H9 (cell line): ENCODE measurements at regions not wholly inside any gene's neighbourhood (a gene's known extent, or its start where the extent isn't known, plus 50 kb on each side); places are given as distances from the start of the nearest gene placed in this dataset.

ENCODE experiments used
- DNase-seq: peaks from one replicate; pipeline ENCODE4 v3.0.0-alpha.2; 2017
- H2AFZ ChIP-seq: one replicate; pipeline ENCODE4 v1.6.1; 2013; ENCODE audit warnings: mild to moderate bottlenecking, low read length, control low read depth, moderate library complexity
- H2AK5ac ChIP-seq: 2 replicates; pipeline ENCODE4 v1.6.1; 2013; ENCODE audit warnings: low read length, control low read depth, mixed read lengths; ENCODE audit not compliant: insufficient read length
- H2BK120ac ChIP-seq: one replicate; pipeline ENCODE4 v1.6.1; 2013; ENCODE audit warnings: low read depth, mild to moderate bottlenecking, low read length, control low read depth, inconsistent platforms; ENCODE audit not compliant: poor library complexity, severe bottlenecking
- H2BK12ac ChIP-seq: 2 replicates; pipeline ENCODE4 v1.6.1; 2013; ENCODE audit warnings: low read length, control low read depth, mixed read lengths, low read depth; ENCODE audit not compliant: insufficient read length
- H2BK15ac ChIP-seq: 2 replicates; pipeline ENCODE4 v1.6.1; 2013; ENCODE audit warnings: low read depth, low read length, control low read depth
- H2BK20ac ChIP-seq: one replicate; pipeline ENCODE4 v1.6.1; 2013; ENCODE audit warnings: low read depth, mild to moderate bottlenecking, low read length, control low read depth, inconsistent platforms; ENCODE audit not compliant: poor library complexity, severe bottlenecking
- H2BK5ac ChIP-seq: 2 replicates; pipeline ENCODE4 v1.6.1; 2013; ENCODE audit warnings: low read length, control low read depth, mixed read lengths; ENCODE audit not compliant: insufficient read length
- H3K14ac ChIP-seq: 2 replicates; pipeline ENCODE4 v1.6.1; 2013; ENCODE audit warnings: low read length, control low read depth; ENCODE audit not compliant: insufficient read depth
- H3K18ac ChIP-seq: 2 replicates; pipeline ENCODE4 v1.6.1; 2013; ENCODE audit warnings: low read depth, mild to moderate bottlenecking, mixed read lengths, low read length, control low read depth; ENCODE audit not compliant: insufficient read length
- H3K23ac ChIP-seq: 2 replicates; pipeline ENCODE4 v1.6.1; 2013; ENCODE audit warnings: low read length, control low read depth, mixed read lengths, low read depth; ENCODE audit not compliant: insufficient read length
- H3K23me2 ChIP-seq: 2 replicates; pipeline ENCODE4 v1.6.1; 2013; ENCODE audit warnings: low read depth, mild to moderate bottlenecking, mixed read lengths, low read length, control low read depth; ENCODE audit not compliant: insufficient read length, poor library complexity, severe bottlenecking
- H3K27ac ChIP-seq: 2 replicates; pipeline ENCODE4 v1.5.1; 2013; ENCODE audit warnings: low read length, control low read depth, mixed read lengths, low read depth; ENCODE audit not compliant: insufficient read length
- H3K27me3 ChIP-seq: 2 replicates; pipeline ENCODE4 v1.6.1; 2013; ENCODE audit warnings: low read length, control low read depth, inconsistent platforms; ENCODE audit not compliant: insufficient read depth
- H3K4ac ChIP-seq: 2 replicates; pipeline ENCODE4 v1.6.1; 2013; ENCODE audit warnings: low read depth, mild to moderate bottlenecking, control low read depth, inconsistent platforms, low read length, moderate library complexity
- H3K4me1 ChIP-seq: 2 replicates; pipeline ENCODE4 v1.6.1; 2013; ENCODE audit warnings: low read length, control low read depth, inconsistent platforms; ENCODE audit not compliant: insufficient read depth
- H3K4me2 ChIP-seq: 2 replicates; pipeline ENCODE4 v1.6.1; 2013; ENCODE audit warnings: low read length, control low read depth, mixed read lengths; ENCODE audit not compliant: insufficient read length, insufficient read depth
- H3K56ac ChIP-seq: 2 replicates; pipeline ENCODE4 v1.6.1; 2013; ENCODE audit warnings: low read depth, mild to moderate bottlenecking, mixed read lengths, low read length, control low read depth; ENCODE audit not compliant: insufficient read length
- H3K79me1 ChIP-seq: 2 replicates; pipeline ENCODE4 v1.6.1; 2013; ENCODE audit warnings: low read depth, mild to moderate bottlenecking, moderate library complexity, low read length, control low read depth, inconsistent platforms; ENCODE audit not compliant: insufficient read depth, poor library complexity, severe bottlenecking
- H3K79me2 ChIP-seq: 2 replicates; pipeline ENCODE4 v1.6.1; 2013; ENCODE audit warnings: low read length, control low read depth, inconsistent platforms; ENCODE audit not compliant: insufficient read depth
- H3K9ac ChIP-seq: 2 replicates; pipeline ENCODE4 v1.6.1; 2013; ENCODE audit warnings: low read length, control low read depth, mixed read lengths; ENCODE audit not compliant: insufficient read length; ENCODE audit errors: extremely low read depth
- H3K9me3 ChIP-seq: one replicate; pipeline ENCODE4 v1.6.1; 2013; ENCODE audit warnings: low read depth, low read length, inconsistent platforms; ENCODE audit not compliant: control insufficient read depth
- H3T11ph ChIP-seq: one replicate; pipeline ENCODE4 v1.6.1; 2013; ENCODE audit warnings: mild to moderate bottlenecking, low read length, control low read depth, inconsistent platforms
- H4K20me1 ChIP-seq: one replicate; pipeline ENCODE4 v1.6.1; 2013; ENCODE audit not compliant: control insufficient read depth, insufficient read length, insufficient read depth
- H4K5ac ChIP-seq: 2 replicates; pipeline ENCODE4 v1.6.1; 2013; ENCODE audit warnings: low read depth, mild to moderate bottlenecking, mixed read lengths, low read length, control low read depth; ENCODE audit not compliant: insufficient read length
- H4K8ac ChIP-seq: replicated peaks from 2 replicates; pipeline ENCODE4 v1.6.1; 2013; ENCODE audit warnings: low read length, control low read depth, mixed read lengths, low read depth; ENCODE audit not compliant: insufficient read length
- H4K91ac ChIP-seq: 2 replicates; pipeline ENCODE4 v1.6.1; 2013; ENCODE audit warnings: low read depth, mild to moderate bottlenecking, moderate library complexity, mixed read lengths, low read length, control low read depth; ENCODE audit not compliant: insufficient read length
- H3K27ac Mint-ChIP-seq, 3 experiments: 2 replicates in 2 of 3; 3 replicates in 1 of 3; pipeline ENCODE4 v1.8.0; 2020 to 2021; ENCODE audit warnings: mixed read lengths in 3 of 3, mild to moderate bottlenecking in 1 of 3, moderate library complexity in 1 of 3
- H3K27me3 Mint-ChIP-seq: 2 replicates; pipeline ENCODE4 v1.8.0; 2021; ENCODE audit warnings: low read depth, mild to moderate bottlenecking, moderate library complexity, mixed read lengths
- H3K36me3 Mint-ChIP-seq, 3 experiments: 2 replicates in 2 of 3; 3 replicates in 1 of 3; pipeline ENCODE4 v1.8.0; 2020 to 2021; ENCODE audit warnings: low read depth in 3 of 3, mixed read lengths in 3 of 3; ENCODE audit not compliant: insufficient read depth in 1 of 3
- H3K4me1 Mint-ChIP-seq, 2 experiments: 2 replicates each; pipeline ENCODE4 v1.8.0; 2020; ENCODE audit warnings: mixed read lengths in 2 of 2
- H3K4me3 Mint-ChIP-seq, 2 experiments: 2 replicates in 1 of 2; 3 replicates in 1 of 2; pipeline ENCODE4 v1.8.0; 2020 to 2021; ENCODE audit warnings: mild to moderate bottlenecking in 2 of 2, mixed read lengths in 2 of 2, moderate library complexity in 1 of 2
- H3K9me3 Mint-ChIP-seq, 2 experiments: 2 replicates in 1 of 2; 3 replicates in 1 of 2; pipeline ENCODE4 v1.8.0; 2020; ENCODE audit warnings: mild to moderate bottlenecking in 2 of 2, mixed read lengths in 2 of 2, moderate library complexity in 1 of 2
- WGBS: extraction: QIAGEN DNeasy Blood & Tissue Kit; methylation state at CpG from one replicate; pipeline ENCODE4 v1.1.7; 2013; ENCODE audit warnings: missing lambda C conversion rate, low lambda C conversion rate, mixed read lengths; ENCODE audit not compliant: insufficient read length; ENCODE audit errors: extremely low coverage; 5-methylcytosine and 5-hydroxymethylcytosine counted together
- TF ChIP-seq, protein P1 (sequence below): fragments of 200-600 bp; sonication (generic); conservative IDR thresholded peaks from 3 replicates; pipeline ENCODE4 v1.8.0; 2021; ENCODE audit warnings: antibody characterized with exemption, mild to moderate bottlenecking

DNA sequence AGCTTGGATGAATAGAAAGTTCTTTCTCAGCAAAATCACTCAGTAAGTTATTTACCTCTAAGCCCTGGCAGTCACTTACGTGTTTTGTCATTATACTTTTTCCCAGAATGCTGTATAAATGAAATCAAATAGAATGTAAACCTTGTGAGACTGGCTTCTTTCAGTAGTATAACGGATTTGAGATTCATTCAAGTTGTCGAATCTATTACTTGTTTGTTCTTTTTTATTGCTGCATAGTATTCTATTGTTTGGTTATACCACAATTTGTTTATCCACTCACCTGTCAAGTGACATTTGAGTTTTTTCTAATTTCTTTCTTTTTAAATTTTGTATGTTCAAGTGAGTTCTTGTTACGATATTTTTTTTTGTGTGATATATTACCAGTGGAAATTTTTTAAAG, 381.6 kb downstream of the EDEM1 start:
- Histone ChIP-seq H4K5ac (no peak overlapping the region), H4K8ac (no peak overlapping the region), H3K4ac (no peak overlapping the region), H3K4me1 (no peaks in the 10 kb centered on the region), H3K27me3 (no peaks in the 10 kb centered on the region), H2BK120ac (no peak overlapping the region), H3K9ac (no peak overlapping the region), H2AFZ (no peak overlapping the region), H3K14ac (no peak overlapping the region), H3K27ac (no peak overlapping the region), H3K18ac (no peak overlapping the region), H4K91ac (no peak overlapping the region), H3K79me1 (no peaks in the 10 kb centered on the region), H3K79me2 (no peaks in the 10 kb centered on the region), H3T11ph (no peak overlapping the region), H2BK15ac (no peak overlapping the region), H3K23me2 (no peaks in the 10 kb centered on the region), H4K20me1 (no peaks in the 10 kb centered on the region), H3K9me3 (no peaks in the 10 kb centered on the region), H3K56ac (no peak overlapping the region), H3K23ac (no peak overlapping the region), H2BK12ac (no peak overlapping the region), H2BK5ac (no peak overlapping the region), H3K4me2 (no peak overlapping the region), H2BK20ac (no peak overlapping the region), H2AK5ac (no peak overlapping the region)
- H3K27ac Mint-ChIP-seq, result no peak overlapping the region
- DNase-seq, result no peak
- peaks cover 0 to 5% of the 10 kb centered on the region in 2 experiments; a peak in 2 of 5 replicates for H3K9me3 Mint-ChIP-seq
- H3K4me1 Mint-ChIP-seq, result peaks cover 8 to 10% of the 10 kb centered on the region in 2 experiments
- H3K27me3 Mint-ChIP-seq, result no peaks in the 10 kb centered on the region
- TF ChIP-seq, protein P1, sequence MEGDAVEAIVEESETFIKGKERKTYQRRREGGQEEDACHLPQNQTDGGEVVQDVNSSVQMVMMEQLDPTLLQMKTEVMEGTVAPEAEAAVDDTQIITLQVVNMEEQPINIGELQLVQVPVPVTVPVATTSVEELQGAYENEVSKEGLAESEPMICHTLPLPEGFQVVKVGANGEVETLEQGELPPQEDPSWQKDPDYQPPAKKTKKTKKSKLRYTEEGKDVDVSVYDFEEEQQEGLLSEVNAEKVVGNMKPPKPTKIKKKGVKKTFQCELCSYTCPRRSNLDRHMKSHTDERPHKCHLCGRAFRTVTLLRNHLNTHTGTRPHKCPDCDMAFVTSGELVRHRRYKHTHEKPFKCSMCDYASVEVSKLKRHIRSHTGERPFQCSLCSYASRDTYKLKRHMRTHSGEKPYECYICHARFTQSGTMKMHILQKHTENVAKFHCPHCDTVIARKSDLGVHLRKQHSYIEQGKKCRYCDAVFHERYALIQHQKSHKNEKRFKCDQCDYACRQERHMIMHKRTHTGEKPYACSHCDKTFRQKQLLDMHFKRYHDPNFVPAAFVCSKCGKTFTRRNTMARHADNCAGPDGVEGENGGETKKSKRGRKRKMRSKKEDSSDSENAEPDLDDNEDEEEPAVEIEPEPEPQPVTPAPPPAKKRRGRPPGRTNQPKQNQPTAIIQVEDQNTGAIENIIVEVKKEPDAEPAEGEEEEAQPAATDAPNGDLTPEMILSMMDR, result no peak
- H3K4me3 Mint-ChIP-seq, result no peak overlapping the region
- H3K36me3 Mint-ChIP-seq, result no peaks in the 10 kb centered on the region; a peak in 1 of 7 replicates
- no CpG with 5 or more reads among the region's 4 CpGs for WGBS
